ENCODE measurements at regions not wholly inside any gene's neighbourhood (a gene's known extent, or its start where the extent isn't known, plus 50 kb on each side); places are given as distances from the start of the nearest gene placed in this dataset.

GRCh38 chrX:9335251-9335650, 129.6 kb upstream of the TBL1X start:
- TF ChIP-seq CTCF (conservative IDR thresholded peaks at IDR 0.05; ENCODE audit: low read length) (no peak), EZH2phosphoT487 (IDR thresholded peaks at IDR 0.05; ENCODE audit: borderline replicate concordance) (no peak)
